Testis (tissue), 2 donors: ENCODE measurements at regions not wholly inside any gene's neighbourhood (a gene's known extent, or its start where the extent isn't known, plus 50 kb on each side); places are given as distances from the start of the nearest gene placed in this dataset.

ENCODE experiments used
- CTCF ChIP-seq, 3 experiments: fragments of 450-650 bp in 2 of 3; fragments of 200-600 bp in 1 of 3; sonication (generic) in 1 of 3; IDR thresholded peaks; one replicate each; pipeline ENCODE4 v1.5.1; 2016 to 2019; ENCODE audit warnings: antibody characterized with exemption in 3 of 3, mild to moderate bottlenecking in 2 of 3, moderate library complexity in 1 of 3
- POLR2A ChIP-seq: fragments of 450-650 bp; IDR thresholded peaks from one replicate; pipeline ENCODE4 v1.6.1; 2017; ENCODE audit warnings: antibody characterized with exemption, mild to moderate bottlenecking, moderate library complexity

- TF ChIP-seq CTCF (IDR thresholded peaks at IDR 0.05) (no peak), POLR2A (no peak)
Observed at GRCh38 chr15:92788196-92788595, 111.9 kb upstream of the CHD2 start.
